ENCODE measurements at regions not wholly inside any gene's neighbourhood (a gene's known extent, or its start where the extent isn't known, plus 50 kb on each side); places are given as distances from the start of the nearest gene placed in this dataset.

DNA sequence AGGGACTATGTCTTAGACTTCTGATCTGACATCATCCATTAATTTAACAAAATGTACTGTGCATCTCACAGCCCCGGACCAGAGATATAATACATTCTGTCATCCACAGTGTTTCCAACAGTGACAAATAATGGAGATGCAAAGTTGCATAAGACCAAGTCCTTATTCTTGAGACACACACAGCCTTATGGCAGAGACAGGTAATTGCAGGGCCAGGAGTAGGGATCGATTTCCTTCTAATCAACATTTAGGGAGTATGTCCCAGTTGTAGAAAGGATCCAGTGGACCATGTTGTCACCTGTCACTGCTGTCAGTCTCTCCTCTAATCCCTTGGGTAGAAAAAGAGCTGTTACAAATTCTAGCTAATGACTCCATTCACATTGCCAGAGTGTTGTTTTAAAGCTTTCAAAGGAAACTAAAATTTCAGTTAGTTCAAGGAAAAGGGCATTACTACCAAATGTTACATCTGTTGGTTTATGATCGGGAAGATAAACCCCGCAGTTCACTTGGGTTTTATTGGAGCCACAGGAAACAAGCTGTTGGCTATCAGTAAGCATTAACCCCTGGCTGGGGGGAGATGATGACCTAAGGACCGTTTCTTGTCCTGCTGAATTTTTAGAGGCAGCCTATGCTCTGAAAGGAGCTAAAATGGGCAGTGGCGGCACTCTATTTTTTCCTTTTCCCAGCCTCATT lies 111.4 kb upstream of the ATXN1 start:
- in situ Hi-C loops (cut with MboI; ENCODE audit: low sequenced_read_pairs): no loop called here

More for the DNA sequence above, 111.4 kb upstream of the ATXN1 start:
- Histone ChIP-seq H3K4me1 (ENCODE audit: control insufficient read depth, insufficient read depth, low read length) (peaks cover 5% of the 10 kb centered on the region), H2BK20ac (ENCODE audit: low read depth, low read length) (no peak overlapping the region), H4K91ac (ENCODE audit: insufficient read depth, low read depth, low read length) (no peak overlapping the region), H4K5ac (ENCODE audit: low read depth, low read length) (no peak overlapping the region), H3K23ac (ENCODE audit: low read depth, low read length) (no peak overlapping the region), H3K36me3 (ENCODE audit: control insufficient read depth, insufficient read depth, low read length) (no peaks in the 10 kb centered on the region), H3K9me1 (ENCODE audit: insufficient read depth, low read length) (peaks cover 3% of the 10 kb centered on the region; the same call in 1 of the 2 replicates), H3K4ac (ENCODE audit: low read depth, low read length) (no peak overlapping the region), H2AFZ (replicated peaks; ENCODE audit: low read length, poor library complexity) (no peak overlapping the region), H2BK5ac (ENCODE audit: low read depth, low read length, poor library complexity, severe bottlenecking) (no peak overlapping the region), H3K9ac (ENCODE audit: low read depth, low read length) (no peak overlapping the region), H3K18ac (ENCODE audit: low read depth, low read length) (no peak overlapping the region), H4K8ac (ENCODE audit: low read depth in 2 of 2, low read length in 2 of 2) (no peak overlapping the region), H3K4me3 (ENCODE audit: insufficient read depth, low read depth, low read length) (no peak overlapping the region), H3K4me2 (ENCODE audit: low read depth, low read length) (no peak overlapping the region), H2BK15ac (ENCODE audit: low read depth, low read length) (no peak overlapping the region), H3K14ac (replicated peaks; ENCODE audit: low read depth, low read length) (no peak overlapping the region), H3K27me3 (ENCODE audit: control insufficient read depth, insufficient read depth, low read length) (peaks cover 2% of the 10 kb centered on the region; the same call in 1 of the 2 replicates), H2AK9ac (replicated peaks; ENCODE audit: low read depth, low read length, poor library complexity) (no peak overlapping the region), H3K9me3 (ENCODE audit: control insufficient read depth, insufficient read depth, low read length) (no peaks in the 10 kb centered on the region), H3K79me1 (ENCODE audit: low read depth in 1 of 2, low read length in 2 of 2) (no peaks in the 10 kb centered on the region), H2AK5ac (ENCODE audit: low read depth, low read length) (no peak overlapping the region), H2BK120ac (ENCODE audit: low read depth, low read length) (no peak overlapping the region), H3K27ac (ENCODE audit: insufficient read depth, low read length) (no peak overlapping the region), H4K20me1 (ENCODE audit: insufficient read depth, low read length) (no peaks in the 10 kb centered on the region), H3K56ac (ENCODE audit: extremely low read depth, insufficient read depth, low read length) (no peak overlapping the region)
- ATAC-seq (ENCODE audit: low read depth) (no peak), DNase-seq (no peak)
- ChIA-PET POLR2A (ENCODE audit: unreplicated experiment) (no interaction called here), CTCF (interaction anchor here (1.5 kb wide), 1 partner anchor 10 kb away, joined by 4 read pairs; no protein-coding TSS in a partner anchor)
- BruUV-seq (replicated peaks): no TSS peak
- WGBS, 2 experiments (ENCODE audit: extremely low coverage in 2 of 2, insufficient read length in 1 of 2): no CpG with 5 or more reads among the region's 6 CpGs
- dilution Hi-C loops (cut with HindIII; ENCODE audit: low sequenced_read_pairs, unreplicated experiment) (no loop called here), intact Hi-C loops (cut with micrococcal nuclease) (no loop called here)
- TF ChIP-seq MAFK (IDR thresholded peaks at IDR 0.05; ENCODE audit: low read depth, low read length) (no peak), CHD1 (IDR thresholded peaks at IDR 0.05; ENCODE audit: low read depth, low read length) (no peak), ELK1 (IDR thresholded peaks at IDR 0.05; ENCODE audit: borderline replicate concordance, low read depth, low read length) (no peak), POLR2A (IDR thresholded peaks at IDR 0.05; ENCODE audit: low read depth, low read length) (no peak), MXI1 (IDR thresholded peaks at IDR 0.05; ENCODE audit: borderline replicate concordance, low read depth, low read length) (no peak), CEBPB (IDR thresholded peaks at IDR 0.05; ENCODE audit: low read depth, low read length) (no peak; the same call in 1 of the 2 replicates), MAZ (IDR thresholded peaks at IDR 0.05; ENCODE audit: borderline replicate concordance, low read depth, low read length) (no peak)
- TF ChIP-seq, protein P1, sequence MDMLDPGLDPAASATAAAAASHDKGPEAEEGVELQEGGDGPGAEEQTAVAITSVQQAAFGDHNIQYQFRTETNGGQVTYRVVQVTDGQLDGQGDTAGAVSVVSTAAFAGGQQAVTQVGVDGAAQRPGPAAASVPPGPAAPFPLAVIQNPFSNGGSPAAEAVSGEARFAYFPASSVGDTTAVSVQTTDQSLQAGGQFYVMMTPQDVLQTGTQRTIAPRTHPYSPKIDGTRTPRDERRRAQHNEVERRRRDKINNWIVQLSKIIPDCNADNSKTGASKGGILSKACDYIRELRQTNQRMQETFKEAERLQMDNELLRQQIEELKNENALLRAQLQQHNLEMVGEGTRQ (IDR thresholded peaks at IDR 0.05; ENCODE audit: low read depth, low read length): no peak
